ENCODE measurements at regions not wholly inside any gene's neighbourhood (a gene's known extent, or its start where the extent isn't known, plus 50 kb on each side); places are given as distances from the start of the nearest gene placed in this dataset.

GRCh38 chr15:39501366-39502081 lies 79.4 kb upstream of the THBS1 start:
- no peak for TF ChIP-seq CTCF (conservative IDR thresholded peaks at IDR 0.05; ENCODE audit: low read depth, low read length)
- no peak for TF ChIP-seq EZH2 (IDR thresholded peaks at IDR 0.05; ENCODE audit: borderline replicate concordance, low read depth, low read length, poor library complexity, severe bottlenecking)
